CD14-positive monocyte (primary cell): ENCODE measurements at regions not wholly inside any gene's neighbourhood (a gene's known extent, or its start where the extent isn't known, plus 50 kb on each side); places are given as distances from the start of the nearest gene placed in this dataset.

Experiments used
- DNase-seq, 3 donors: peaks; one replicate each; pipeline ENCODE4 v3.0.0-alpha.2; 2011 to 2022
- H2AFZ ChIP-seq: 2 replicates; pipeline ENCODE4 v1.6.0; 2012; ENCODE audit warnings: mild to moderate bottlenecking, low read depth, low read length, inconsistent platforms; ENCODE audit not compliant: insufficient read depth, poor library complexity, severe bottlenecking
- H3K27ac ChIP-seq, 2 donors: 1 replicate in 1 of 2; 2 replicates in 1 of 2; pipeline ENCODE4 v1.5.1; 2012 to 2013; ENCODE audit warnings: low read length in 2 of 2, control low read depth in 1 of 2, inconsistent platforms in 1 of 2, low read depth in 1 of 2, mild to moderate bottlenecking in 1 of 2
- H3K27me3 ChIP-seq, 2 donors: one replicate each; pipeline versions ENCODE4 v1.6.0 to v1.6.1; 2011 to 2013; ENCODE audit warnings: low read length in 2 of 2; ENCODE audit not compliant: control insufficient read depth in 2 of 2, insufficient read depth in 2 of 2
- H3K36me3 ChIP-seq, 2 donors: replicated peaks in 1 of 2; 1 replicate in 1 of 2; 2 replicates in 1 of 2; pipeline versions ENCODE4 v1.5.1 to v1.6.1; 2012 to 2013; ENCODE audit warnings: low read length in 2 of 2, control low read depth in 1 of 2, inconsistent platforms in 1 of 2, mild to moderate bottlenecking in 1 of 2; ENCODE audit not compliant: insufficient read depth in 2 of 2, control insufficient read depth in 1 of 2
- H3K4me1 ChIP-seq, 2 donors: 1 replicate in 1 of 2; 2 replicates in 1 of 2; pipeline versions ENCODE4 v1.5.1 to v1.6.1; 2012 to 2013; ENCODE audit warnings: low read length in 2 of 2, control low read depth in 1 of 2, inconsistent platforms in 1 of 2, mild to moderate bottlenecking in 1 of 2, moderate library complexity in 1 of 2; ENCODE audit not compliant: insufficient read depth in 2 of 2, control insufficient read depth in 1 of 2
- H3K4me2 ChIP-seq: replicated peaks from 2 replicates; pipeline ENCODE3; 2012; ENCODE audit warnings: low read length, moderate library complexity, mild to moderate bottlenecking; ENCODE audit not compliant: poor library complexity, severe bottlenecking; ENCODE audit errors: extremely low read depth
- H3K4me3 ChIP-seq, 3 experiments: fragments of 200-600 bp in 1 of 3; sonication (generic) in 1 of 3; replicated peaks in 1 of 3; 1 replicate in 2 of 3; 2 replicates in 1 of 3; pipeline ENCODE4 v1.5.1; 2011 to 2013; ENCODE audit warnings: low read length in 3 of 3, mild to moderate bottlenecking in 3 of 3, control low read depth in 2 of 3, low read depth in 2 of 3, inconsistent platforms in 1 of 3, moderate library complexity in 1 of 3
- H3K79me2 ChIP-seq: 2 replicates; pipeline ENCODE4 v1.6.0; 2012; ENCODE audit warnings: mild to moderate bottlenecking, control low read depth, inconsistent platforms, low read length, moderate library complexity; ENCODE audit not compliant: insufficient read depth
- H3K9ac ChIP-seq: 2 replicates; pipeline ENCODE4 v1.6.0; 2017; ENCODE audit warnings: low read length, mild to moderate bottlenecking; ENCODE audit not compliant: insufficient read depth, poor library complexity, severe bottlenecking
- H3K9me3 ChIP-seq, 2 donors: replicated peaks in 1 of 2; 1 replicate in 1 of 2; 2 replicates in 1 of 2; pipeline versions ENCODE4 v1.5.1 to v1.6.1; 2012 to 2013; ENCODE audit warnings: low read length in 2 of 2, control low read depth in 1 of 2; ENCODE audit not compliant: control insufficient read depth in 1 of 2, insufficient read depth in 1 of 2
- H4K20me1 ChIP-seq: 2 replicates; pipeline ENCODE4 v1.6.0; 2012; ENCODE audit warnings: mild to moderate bottlenecking, low read length, control low read depth, moderate library complexity; ENCODE audit not compliant: insufficient read depth
- H3K27ac Mint-ChIP-seq, 7 donors: one replicate each; pipeline ENCODE4 v1.8.0; 2020; ENCODE audit warnings: mild to moderate bottlenecking in 7 of 7, mixed read lengths in 7 of 7, moderate library complexity in 6 of 7, inconsistent platforms in 2 of 7
- H3K27me3 Mint-ChIP-seq, 3 donors: one replicate each; pipeline ENCODE4 v1.8.0; 2021 to 2022; ENCODE audit warnings: low read depth in 3 of 3, mild to moderate bottlenecking in 3 of 3, mixed read lengths in 3 of 3, moderate library complexity in 3 of 3, inconsistent platforms in 1 of 3
- H3K36me3 Mint-ChIP-seq, 2 donors: one replicate each; pipeline ENCODE4 v1.8.0; 2020; ENCODE audit warnings: mixed read lengths in 2 of 2, inconsistent platforms in 1 of 2, mild to moderate bottlenecking in 1 of 2
- H3K4me1 Mint-ChIP-seq: one replicate; pipeline ENCODE4 v1.8.0; 2020; ENCODE audit warnings: mild to moderate bottlenecking, mixed read lengths
- H3K4me3 Mint-ChIP-seq, 2 donors: one replicate each; pipeline ENCODE4 v1.8.0; 2020; ENCODE audit warnings: mild to moderate bottlenecking in 2 of 2, mixed read lengths in 2 of 2, moderate library complexity in 1 of 2
- H3K9me3 Mint-ChIP-seq, 7 donors: one replicate each; pipeline ENCODE4 v1.8.0; 2020 to 2022; ENCODE audit warnings: mixed read lengths in 7 of 7, mild to moderate bottlenecking in 6 of 7, moderate library complexity in 6 of 7, inconsistent platforms in 2 of 7
- CTCF ChIP-seq: fragments of 200-600 bp; IDR thresholded peaks from one replicate; pipeline ENCODE4 v1.8.0; 2022; ENCODE audit warnings: antibody characterized with exemption, mild to moderate bottlenecking
- WGBS: methylation state at CpG from one replicate; pipeline ENCODE4 v1.1.5; 2013; ENCODE audit warnings: missing lambda C conversion rate; ENCODE audit not compliant: insufficient coverage; 5-methylcytosine and 5-hydroxymethylcytosine counted together
- intact Hi-C, 2 donors: fragments of 100-400 bp; cut with micrococcal nuclease; formaldehyde crosslinking; loops; one replicate each; pipeline versions ENCODE4 v1.15.0 to v1.15.1; 2023

- peaks cover 7 to 9% of the 10 kb centered on the region in 2 donors for H3K9me3 ChIP-seq
- H3K9me3 Mint-ChIP-seq, result peaks cover 11 to 31% (median 19%) of the 10 kb centered on the region in 7 donors
- H3K9ac ChIP-seq, result no peak overlapping the region
- no peak overlapping the region for H3K4me3 ChIP-seq
- no peaks in the 10 kb centered on the region for H3K36me3 ChIP-seq
- no peak for DNase-seq
- no peak overlapping the region for H2AFZ ChIP-seq
- WGBS, result 74% methylated on average over 3 of the region's 4 CpGs
- intact Hi-C loops, result no loop called here
- TF ChIP-seq CTCF, result no peak
- H3K4me1 ChIP-seq, result no peaks in the 10 kb centered on the region
- H3K4me1 Mint-ChIP-seq, result peaks cover 7% of the 10 kb centered on the region
- H3K79me2 ChIP-seq, result no peaks in the 10 kb centered on the region
- no peak overlapping the region for H3K27ac Mint-ChIP-seq
- no peak overlapping the region for H3K27ac ChIP-seq
- peaks cover 2% of the 10 kb centered on the region in 2 donors for H3K36me3 Mint-ChIP-seq
- no peaks in the 10 kb centered on the region for H3K27me3 ChIP-seq
- H4K20me1 ChIP-seq, result no peaks in the 10 kb centered on the region
- H3K27me3 Mint-ChIP-seq, result no peaks in the 10 kb centered on the region
- H3K4me2 ChIP-seq, result no peak overlapping the region
- H3K4me3 Mint-ChIP-seq, result no peak overlapping the region
Observed at GRCh38 chr2:144925886-144926285, 406.0 kb upstream of the ZEB2 start.

GRCh38 chr2:144924827-144925226 is 404.9 kb upstream of the ZEB2 start:
- H3K79me2 ChIP-seq, result no peaks in the 10 kb centered on the region
- no peaks in the 10 kb centered on the region for H4K20me1 ChIP-seq
- no peaks in the 10 kb centered on the region for H3K27me3 Mint-ChIP-seq
- no peaks in the 10 kb centered on the region for H3K27me3 ChIP-seq
- peaks cover 7 to 9% of the 10 kb centered on the region in 2 donors for H3K9me3 ChIP-seq
- no peak overlapping the region for H3K4me2 ChIP-seq
- H3K9me3 Mint-ChIP-seq, result peaks cover 11 to 31% (median 19%) of the 10 kb centered on the region in 7 donors
- no peak overlapping the region for H3K4me3 Mint-ChIP-seq
- intact Hi-C loops, result no loop called here
- H3K9ac ChIP-seq, result no peak overlapping the region
- no peak for DNase-seq
- H3K27ac ChIP-seq, result no peak overlapping the region
- H3K27ac Mint-ChIP-seq, result no peak overlapping the region
- H3K4me3 ChIP-seq, result no peak overlapping the region
- no peaks in the 10 kb centered on the region for H3K36me3 ChIP-seq
- H2AFZ ChIP-seq, result no peak overlapping the region
- no peak for TF ChIP-seq CTCF
- no peaks in the 10 kb centered on the region for H3K4me1 ChIP-seq
- peaks cover 2% of the 10 kb centered on the region in 2 donors for H3K36me3 Mint-ChIP-seq
- peaks cover 7% of the 10 kb centered on the region for H3K4me1 Mint-ChIP-seq
